Erythroblast (primary cell): ENCODE measurements at regions not wholly inside any gene's neighbourhood (a gene's known extent, or its start where the extent isn't known, plus 50 kb on each side); places are given as distances from the start of the nearest gene placed in this dataset.

Experiments
- GATA1 ChIP-seq: IDR thresholded peaks from 2 replicates; pipeline ENCODE4 v1.6.1; 2011; ENCODE audit warnings: low read depth, mild to moderate bottlenecking, control low read depth, low read length, moderate library complexity
- POLR2A ChIP-seq: IDR thresholded peaks from 2 replicates; pipeline ENCODE4 v1.6.1; 2011; ENCODE audit warnings: mild to moderate bottlenecking, low read length

DNA sequence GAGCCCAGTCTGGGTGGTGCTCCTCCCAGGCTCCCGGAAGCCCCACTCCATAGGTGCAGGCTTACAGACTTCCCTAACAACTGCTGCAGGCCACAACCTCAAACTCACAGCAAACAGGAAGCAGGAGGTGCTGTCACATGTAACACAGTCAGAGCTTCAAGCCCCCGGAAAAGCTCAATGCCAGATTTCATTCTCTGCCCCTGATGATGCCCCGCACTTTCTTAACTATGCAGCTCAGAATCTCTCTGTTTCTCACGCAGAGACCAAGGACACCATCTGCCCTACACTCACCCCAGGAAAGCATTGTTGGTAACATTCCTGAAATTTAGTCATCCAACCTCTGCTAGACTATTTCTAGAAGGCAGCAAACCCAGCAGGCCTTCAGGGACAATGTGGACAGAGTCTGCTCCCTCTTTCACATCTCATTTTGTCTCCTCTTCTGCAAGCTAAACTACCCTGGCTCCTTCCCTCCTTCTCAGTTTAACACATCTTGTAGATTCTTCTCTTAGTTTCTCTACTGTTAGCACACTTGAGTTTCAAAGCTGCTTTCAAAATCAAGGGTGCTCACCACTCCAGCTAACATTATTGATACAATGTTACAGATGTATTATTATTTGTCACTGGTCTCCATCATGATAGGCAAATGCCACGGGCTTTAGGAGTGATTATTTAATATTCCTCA lies 162.5 kb downstream of the KCTD12 start:
- TF ChIP-seq POLR2A = no peak
- no peak for TF ChIP-seq GATA1
